Hypothalamus (tissue), 51 donors: ENCODE measurements at regions not wholly inside any gene's neighbourhood (a gene's known extent, or its start where the extent isn't known, plus 50 kb on each side); places are given as distances from the start of the nearest gene placed in this dataset.
"Not testable (repeated sequence)": the region's sequence is repeated elsewhere in the genome, so short reads cannot be mapped to it uniquely, and the experiment has no call there.

Experiments used
- DNase-seq, 51 donors: peaks; one replicate each; lab custom pipeline; 2025; lab: John Stamatoyannopoulos, UW

GRCh38 chr5:108536321-108536720, 154.4 kb upstream of the FBXL17 start:
- no peak for DNase-seq

DNA sequence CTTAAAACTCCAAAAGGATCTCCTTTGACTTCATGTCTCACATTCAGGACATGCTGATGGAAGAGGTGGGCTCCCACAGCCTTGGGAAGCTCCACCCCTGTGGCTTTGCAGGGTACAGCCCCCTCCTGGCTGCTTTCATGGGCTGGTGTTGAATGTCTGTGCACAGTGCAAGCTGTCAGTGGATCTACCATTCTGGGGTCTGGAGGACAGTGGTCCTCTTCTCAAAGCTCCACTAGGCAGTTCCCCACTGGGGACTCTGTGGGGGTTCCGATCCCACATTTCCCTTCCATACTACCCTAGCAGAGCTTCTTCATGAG, 150.2 kb upstream of the FBXL17 start:
- not testable (repeated sequence) for DNase-seq

DNA sequence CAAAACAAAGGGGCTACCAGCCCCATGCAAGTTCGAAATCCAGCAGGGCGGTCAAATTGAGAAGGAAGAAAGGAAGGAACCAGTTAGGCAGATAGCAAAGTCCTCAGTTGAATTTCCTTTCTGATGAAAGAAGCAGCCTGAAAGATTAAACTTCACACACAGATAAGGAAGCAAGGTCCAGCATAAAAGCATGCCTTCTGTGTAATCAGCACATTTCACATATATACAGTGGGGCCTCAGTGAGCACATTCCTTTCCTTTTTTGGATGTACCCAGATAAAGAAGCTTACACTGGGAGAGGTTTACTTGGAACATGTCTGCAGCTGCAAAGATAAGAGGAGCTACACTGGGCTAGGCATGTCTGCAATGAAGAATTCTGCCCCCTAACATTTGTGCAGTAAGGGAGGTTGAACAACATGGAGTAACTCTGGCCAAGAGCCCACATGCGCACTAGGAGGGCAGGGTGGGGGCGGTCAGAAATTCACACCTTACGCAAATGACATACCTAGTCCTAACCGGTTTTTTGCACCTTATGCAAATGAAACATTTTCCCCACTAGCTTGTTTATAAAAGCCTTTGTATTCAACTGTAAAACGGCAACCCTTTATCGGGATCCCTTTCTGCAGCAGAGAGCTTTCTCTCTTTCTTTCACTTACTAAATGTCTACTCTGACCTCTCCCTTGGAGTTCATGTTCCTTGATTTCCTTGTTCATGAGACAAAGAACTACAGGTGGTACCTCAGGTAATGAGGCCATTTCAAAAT, 149.7 kb upstream of the FBXL17 start:
- no peak for DNase-seq

- DNase-seq = no peak
These were observed 148.8 kb upstream of the FBXL17 start for GRCh38 chr5:108530706-108531105.

- no peak for DNase-seq
These were observed 147.5 kb upstream of the FBXL17 start for GRCh38 chr5:108529381-108529780.

GRCh38 chr5:108528655-108529054, 146.8 kb upstream of the FBXL17 start:
- no peak for DNase-seq

- DNase-seq = no peak
These were observed 142.7 kb upstream of the FBXL17 start for GRCh38 chr5:108524564-108524963.

GRCh38 chr5:108523360-108523759, 141.5 kb upstream of the FBXL17 start:
- DNase-seq = no peak

DNA sequence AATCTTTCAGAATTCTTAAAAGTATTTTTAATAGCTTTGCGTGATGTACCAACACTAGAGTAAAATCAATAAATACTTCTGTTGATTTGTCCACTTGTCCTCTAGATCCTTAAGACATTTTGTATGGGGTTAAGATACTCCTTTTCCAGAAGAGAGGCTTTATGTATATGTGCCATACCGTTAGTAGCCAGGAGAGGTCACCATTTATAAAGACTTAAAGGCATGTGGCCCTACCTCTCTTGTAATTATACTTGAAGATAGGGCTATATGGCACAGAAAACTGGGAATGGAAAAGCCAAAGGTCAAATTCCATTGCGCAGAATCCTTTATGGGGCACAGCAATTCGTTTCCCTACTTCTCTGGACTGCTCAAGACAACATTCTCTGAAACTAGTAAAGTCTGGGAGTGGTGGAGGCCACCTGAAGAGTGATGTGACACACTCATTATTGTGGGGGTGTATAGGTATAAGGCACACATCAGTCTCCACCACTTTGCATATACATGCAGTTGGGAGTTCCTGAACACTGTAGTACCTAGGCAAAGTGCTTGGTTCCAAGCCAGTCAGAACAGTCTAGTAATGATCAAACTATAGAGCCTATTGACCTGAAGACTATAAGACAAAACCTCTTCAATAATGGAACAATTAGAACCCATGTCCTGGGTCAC, 140.1 kb upstream of the FBXL17 start:
- no peak for DNase-seq

DNA sequence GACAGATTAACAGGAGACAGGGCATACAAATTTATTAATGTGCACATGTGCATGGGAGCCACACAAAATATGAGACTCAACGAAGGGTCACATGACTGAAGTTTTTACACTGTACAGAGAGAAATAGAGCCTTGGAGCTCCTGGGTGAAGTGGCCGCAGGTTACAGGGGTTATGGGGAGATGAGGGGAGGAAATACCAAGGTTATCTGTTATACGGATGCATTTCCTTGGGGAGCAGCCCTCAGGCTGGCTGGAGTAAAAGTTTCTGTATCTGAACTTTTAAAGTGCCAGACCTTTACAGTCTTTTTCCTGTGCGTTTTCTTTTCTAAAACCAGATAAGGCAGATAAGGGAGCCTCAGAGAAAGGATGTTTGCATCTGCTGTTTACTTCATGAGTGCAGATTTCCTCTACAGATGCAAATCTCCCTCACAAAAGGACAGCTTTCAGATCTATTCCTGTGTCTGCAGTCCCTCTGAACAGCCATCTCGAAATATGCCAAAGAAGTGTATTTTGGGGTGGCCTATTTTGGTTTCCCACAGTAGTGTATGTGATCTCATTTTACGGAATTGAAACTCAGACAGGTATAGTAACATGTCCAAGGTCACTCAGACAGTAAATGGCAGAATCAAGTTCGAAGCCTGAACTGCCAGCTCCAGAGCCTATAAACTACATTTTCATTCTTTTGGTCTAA, 139.3 kb upstream of the FBXL17 start:
- DNase-seq = no peak

- no peak for DNase-seq
These were observed 134.9 kb upstream of the FBXL17 start for GRCh38 chr5:108516785-108517184.

DNA sequence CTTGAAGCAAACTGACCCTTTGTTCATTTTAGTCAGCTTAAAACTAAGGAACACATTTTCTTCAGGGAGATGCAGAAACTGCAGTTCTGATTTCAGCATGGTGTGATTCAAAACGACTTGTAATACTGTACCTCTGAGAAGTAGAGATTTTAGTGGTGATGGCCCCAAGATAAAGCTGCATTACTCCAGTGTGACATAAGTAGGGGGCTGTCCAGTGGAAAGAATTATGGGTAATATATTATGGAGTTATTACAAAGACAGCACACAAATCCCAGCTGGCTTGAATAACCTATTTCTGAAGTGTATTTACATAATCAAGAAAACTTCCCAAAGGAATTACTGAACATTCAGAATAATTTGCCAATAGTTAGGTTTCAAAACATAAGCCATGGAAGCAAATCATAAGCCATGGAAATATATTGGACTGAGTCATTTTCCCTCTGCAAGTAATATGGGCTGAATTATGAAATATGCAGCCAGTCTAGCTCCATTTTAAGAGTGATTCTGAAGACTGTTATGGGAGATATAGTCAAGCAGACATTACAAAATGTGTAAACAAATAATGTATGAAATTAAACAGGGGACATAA, 133.7 kb upstream of the FBXL17 start:
- no peak for DNase-seq

DNA sequence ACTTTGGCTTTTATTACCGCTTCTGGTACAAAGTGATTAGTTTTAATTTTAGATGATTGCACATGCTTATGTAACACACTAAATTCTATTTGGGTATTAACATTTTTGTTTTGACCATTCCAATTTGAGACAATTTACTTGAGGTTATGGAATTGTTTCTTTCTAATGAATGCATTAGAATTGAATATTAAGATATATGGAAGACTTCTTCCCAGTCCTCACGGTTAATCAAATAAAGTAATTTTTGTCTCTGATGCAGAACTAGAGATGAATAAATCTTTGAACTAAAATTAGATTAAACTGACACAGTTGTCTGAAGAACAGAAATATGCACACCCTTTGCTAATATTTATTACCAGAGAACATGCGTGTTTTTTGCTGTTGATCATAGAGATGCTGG, 127.1 kb upstream of the FBXL17 start:
- peak in 1 of 51 donors; percentile 56 for DNase-seq

DNA sequence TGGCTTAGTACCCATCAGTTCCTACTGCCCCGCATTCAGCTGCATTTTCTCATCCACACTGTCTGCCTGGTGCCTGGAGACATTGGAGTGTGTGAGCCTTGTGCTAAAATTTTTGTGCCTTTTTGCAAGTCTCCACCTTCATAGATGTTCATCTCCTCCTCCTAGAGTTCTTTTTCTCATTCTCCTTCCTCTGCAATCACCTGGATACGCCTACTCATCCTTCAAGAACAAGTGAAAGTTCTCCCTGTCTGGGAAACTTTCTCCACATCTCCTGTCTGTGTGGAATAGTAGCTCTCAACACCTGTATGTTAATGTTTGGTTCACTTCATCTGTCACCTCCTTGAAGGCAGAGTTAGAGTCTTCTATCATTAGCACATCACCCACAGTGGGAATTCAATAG, 125.7 kb upstream of the FBXL17 start:
- DNase-seq = peak in 1 of 51 donors; percentile 17

DNA sequence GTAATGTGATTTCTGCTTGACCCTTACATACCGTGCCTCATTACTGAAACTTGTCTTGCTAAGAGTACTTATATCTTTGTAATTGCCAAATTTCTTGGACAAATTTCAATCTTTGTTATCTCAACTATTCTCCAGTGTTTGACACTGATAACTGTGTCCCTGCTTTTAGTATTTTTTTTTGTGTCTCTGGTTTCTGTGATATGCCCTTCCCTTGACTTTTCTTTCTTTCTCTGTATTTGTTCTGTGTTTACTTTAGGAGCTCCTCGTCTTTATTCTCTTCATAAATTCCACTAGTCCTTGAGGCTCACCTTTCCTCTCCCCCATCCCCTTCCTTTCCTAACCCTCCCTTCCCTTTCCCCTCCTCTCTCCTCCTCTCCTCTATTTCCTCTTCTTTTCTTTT, 123.7 kb upstream of the FBXL17 start:
- DNase-seq = no peak

- no peak for DNase-seq
These were observed 123.1 kb upstream of the FBXL17 start for GRCh38 chr5:108504974-108505373.

GRCh38 chr5:108503986-108504385, 122.1 kb upstream of the FBXL17 start:
- no peak for DNase-seq

DNA sequence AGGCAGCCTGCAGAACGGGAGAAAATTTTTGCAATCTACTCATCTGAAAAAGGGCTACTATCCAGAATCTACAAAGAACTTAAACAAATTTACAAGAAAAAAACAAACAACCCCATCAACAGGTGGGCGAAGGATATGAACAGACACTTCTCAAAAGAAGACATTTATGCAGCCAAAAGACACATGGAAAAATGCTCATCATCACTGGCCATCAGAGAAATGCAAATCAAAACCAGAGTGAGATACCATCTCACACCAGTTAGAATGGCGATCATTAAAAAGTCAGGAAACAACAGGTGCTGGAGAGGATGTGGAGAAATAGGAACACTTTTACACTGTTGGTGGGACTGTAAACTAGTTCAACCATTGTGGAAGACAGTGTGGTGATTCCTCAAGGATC, 113.7 kb upstream of the FBXL17 start:
- not testable (repeated sequence) for DNase-seq

DNA sequence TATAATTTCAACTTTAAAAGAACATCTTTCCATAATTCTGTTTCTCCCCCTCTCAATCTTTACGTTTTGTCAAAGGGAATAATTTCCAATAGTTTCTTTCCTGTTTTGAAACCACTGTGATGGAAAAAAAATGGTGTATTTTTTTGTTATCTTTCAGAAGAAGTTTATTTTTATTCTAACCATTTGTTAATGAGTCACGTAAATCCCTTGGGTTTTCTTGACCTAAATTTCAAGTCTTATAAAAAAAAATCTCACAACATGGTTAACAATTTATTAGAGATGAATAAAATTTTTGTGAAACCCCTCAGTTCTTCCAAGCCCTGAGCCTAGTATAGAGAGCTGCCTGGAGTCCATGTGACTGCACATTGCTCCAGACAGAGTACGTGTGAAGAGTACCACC, 106.1 kb upstream of the FBXL17 start:
- no peak for DNase-seq

- DNase-seq = no peak
These were observed 102.1 kb upstream of the FBXL17 start for GRCh38 chr5:108484035-108484434.

DNA sequence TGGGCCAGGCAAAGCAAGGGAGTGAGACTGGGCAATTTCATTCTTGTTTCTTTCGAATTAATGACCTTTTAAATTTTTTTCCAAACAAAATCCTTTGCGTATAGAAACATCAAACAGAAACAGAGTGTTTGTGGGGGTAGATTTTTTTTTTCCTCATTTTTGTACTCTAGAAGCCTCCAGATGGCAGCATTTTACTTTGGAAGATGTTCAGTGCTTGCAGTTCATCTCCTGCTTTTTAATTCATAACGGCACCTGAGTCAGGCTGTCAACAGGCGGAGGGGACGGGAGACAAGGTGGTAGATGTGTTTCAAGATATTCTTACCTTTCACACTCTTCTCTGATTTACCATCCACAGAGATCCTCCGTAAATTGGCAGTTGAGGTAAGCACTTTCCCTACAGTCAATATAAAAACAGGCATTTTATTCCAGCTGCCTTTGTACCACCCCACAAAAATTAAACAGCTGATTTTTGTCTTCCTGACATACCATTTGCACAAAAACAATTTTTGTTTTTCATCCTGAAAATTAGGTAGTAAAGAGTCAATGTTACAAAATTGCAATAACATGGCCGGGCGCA, 99.5 kb upstream of the FBXL17 start:
- peak in 2 of 51 donors; percentile 3 to 30 for DNase-seq
